IPS-15b (cell line): ENCODE measurements at regions not wholly inside any gene's neighbourhood (a gene's known extent, or its start where the extent isn't known, plus 50 kb on each side); places are given as distances from the start of the nearest gene placed in this dataset.
"Not testable (repeated sequence)": the region's sequence is repeated elsewhere in the genome, so short reads cannot be mapped to it uniquely, and the experiment has no call there.

Experiments used
- H3K27me3 ChIP-seq: one replicate; pipeline ENCODE4 v1.6.1; 2013; ENCODE audit warnings: low read length; ENCODE audit not compliant: control insufficient read depth, insufficient read depth
- H3K36me3 ChIP-seq: one replicate; pipeline ENCODE4 v1.6.1; 2013; ENCODE audit warnings: low read length; ENCODE audit not compliant: control insufficient read depth, insufficient read depth
- H3K4me1 ChIP-seq: one replicate; pipeline ENCODE4 v1.6.1; 2013; ENCODE audit warnings: mild to moderate bottlenecking, low read length; ENCODE audit not compliant: control insufficient read depth, insufficient read depth
- H3K4me3 ChIP-seq: one replicate; pipeline ENCODE4 v1.5.1; 2013; ENCODE audit warnings: low read depth, low read length
- H3K9ac ChIP-seq: one replicate; pipeline ENCODE4 v1.6.1; 2013; ENCODE audit warnings: low read depth, mild to moderate bottlenecking, low read length
- H3K9me3 ChIP-seq: one replicate; pipeline ENCODE4 v1.6.1; 2013; ENCODE audit warnings: mild to moderate bottlenecking, low read length; ENCODE audit not compliant: control insufficient read depth, insufficient read depth

DNA sequence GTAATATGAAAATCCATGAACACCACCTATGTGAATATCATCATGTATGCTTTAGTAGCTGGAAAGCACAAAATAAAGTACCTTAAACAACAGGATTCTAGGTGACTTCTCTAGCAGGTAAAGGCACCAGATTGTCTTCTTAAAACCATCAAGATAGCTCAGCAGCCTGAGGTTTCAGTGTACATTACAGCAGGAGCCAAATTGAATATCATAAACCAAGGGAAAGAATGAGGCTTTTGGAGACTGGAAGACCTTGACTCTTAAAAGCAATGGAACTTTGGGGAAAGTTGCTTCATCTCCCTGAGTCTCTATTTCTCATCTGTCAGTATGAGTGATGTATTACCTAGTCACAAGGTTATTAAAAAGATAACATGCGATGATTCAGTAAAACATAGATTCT, 429.7 kb upstream of the SPHKAP start:
- no peaks in the 10 kb centered on the region for H3K4me1 ChIP-seq
- no peak overlapping the region for H3K4me3 ChIP-seq
- no peak overlapping the region for H3K9ac ChIP-seq
- no peaks in the 10 kb centered on the region for H3K27me3 ChIP-seq
- H3K36me3 ChIP-seq: no peaks in the 10 kb centered on the region
- H3K9me3 ChIP-seq: no peaks in the 10 kb centered on the region

DNA sequence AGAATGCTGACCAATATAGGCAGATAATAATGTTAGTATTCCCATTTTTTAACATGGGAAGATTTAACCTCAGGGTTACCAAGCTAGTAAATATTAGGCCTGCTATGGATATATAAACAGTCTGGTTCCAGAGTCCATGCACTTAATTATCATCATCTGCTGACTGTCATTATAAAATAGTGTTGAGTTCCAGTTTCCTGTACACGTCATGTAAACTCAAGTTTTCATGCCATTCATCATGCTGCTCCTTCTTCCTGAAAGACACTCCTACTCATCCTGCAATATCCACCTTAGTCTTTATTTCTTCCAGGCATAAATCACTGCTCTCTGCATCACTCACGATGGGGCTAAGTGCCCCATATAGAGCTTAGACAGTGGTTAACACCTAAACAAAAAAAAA, 420.8 kb upstream of the SPHKAP start:
- Histone ChIP-seq H3K9me3 (no peaks in the 10 kb centered on the region), H3K4me3 (no peak overlapping the region), H3K9ac (no peak overlapping the region), H3K4me1 (no peaks in the 10 kb centered on the region), H3K27me3 (no peaks in the 10 kb centered on the region), H3K36me3 (no peaks in the 10 kb centered on the region)

DNA sequence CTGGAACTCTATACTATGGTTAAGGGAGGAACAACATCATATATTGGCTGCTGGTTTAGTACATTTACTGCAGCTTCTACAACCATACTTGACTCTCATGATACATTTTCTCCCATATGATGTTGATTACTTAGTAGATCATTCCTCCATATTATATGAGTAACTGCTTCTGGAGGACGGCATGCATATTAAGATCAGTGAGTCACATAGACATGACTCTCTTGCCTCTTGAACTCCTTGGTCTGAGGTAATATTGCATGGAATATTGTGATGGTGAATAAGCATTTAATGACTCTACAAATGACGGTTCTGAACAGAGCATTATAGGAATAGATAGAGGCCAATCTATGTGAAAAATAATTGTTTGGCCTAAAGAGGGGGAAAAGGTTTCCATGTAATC, 418.8 kb upstream of the SPHKAP start:
- no peaks in the 10 kb centered on the region for H3K36me3 ChIP-seq
- H3K4me1 ChIP-seq: no peaks in the 10 kb centered on the region
- H3K9ac ChIP-seq: no peak overlapping the region
- no peaks in the 10 kb centered on the region for H3K9me3 ChIP-seq
- H3K4me3 ChIP-seq: no peak overlapping the region
- no peaks in the 10 kb centered on the region for H3K27me3 ChIP-seq

DNA sequence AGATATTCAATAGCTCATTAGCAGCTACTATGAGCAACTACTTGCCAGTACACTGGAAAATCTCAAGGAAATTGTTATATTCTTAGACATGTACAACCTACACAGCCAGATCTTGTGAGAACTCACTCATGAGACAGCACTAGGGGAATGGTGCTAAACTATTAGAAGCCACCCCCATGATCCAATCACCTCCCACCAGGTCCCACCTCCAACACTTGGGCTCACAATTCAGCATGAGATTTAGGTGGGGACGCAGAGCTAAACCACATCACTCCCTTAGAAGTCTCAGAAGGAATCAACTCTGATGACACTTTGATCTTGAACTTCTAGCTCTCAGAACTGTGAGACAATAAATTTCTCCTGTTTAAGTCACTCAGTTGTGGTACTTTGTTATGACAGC, 418.3 kb upstream of the SPHKAP start:
- no peaks in the 10 kb centered on the region for H3K4me1 ChIP-seq
- H3K36me3 ChIP-seq: no peaks in the 10 kb centered on the region
- H3K9me3 ChIP-seq: no peaks in the 10 kb centered on the region
- no peaks in the 10 kb centered on the region for H3K27me3 ChIP-seq
- H3K9ac ChIP-seq: no peak overlapping the region
- H3K4me3 ChIP-seq: no peak overlapping the region

DNA sequence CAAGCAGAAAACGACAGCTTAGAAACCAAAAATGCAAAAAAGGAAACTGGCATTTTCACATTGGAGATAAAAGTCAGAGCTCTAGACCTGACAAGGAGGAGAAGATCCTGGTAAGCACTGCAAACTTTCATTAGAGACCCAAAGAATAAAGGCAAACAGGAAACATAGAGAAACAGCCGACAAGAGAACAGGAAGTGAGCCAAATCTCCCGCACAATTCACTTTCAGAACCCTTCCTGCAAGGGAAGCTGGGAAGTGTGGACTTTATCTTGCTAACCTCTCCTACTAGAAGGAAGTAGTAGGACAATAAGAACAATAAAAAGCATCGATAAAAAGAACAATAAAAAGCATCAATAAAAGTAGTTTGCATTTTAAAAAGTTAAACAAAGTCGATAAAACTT, 417.8 kb upstream of the SPHKAP start:
- Histone ChIP-seq H3K4me3 (no peak overlapping the region), H3K9ac (no peak overlapping the region), H3K27me3 (no peaks in the 10 kb centered on the region), H3K4me1 (no peaks in the 10 kb centered on the region), H3K36me3 (no peaks in the 10 kb centered on the region), H3K9me3 (no peaks in the 10 kb centered on the region)

DNA sequence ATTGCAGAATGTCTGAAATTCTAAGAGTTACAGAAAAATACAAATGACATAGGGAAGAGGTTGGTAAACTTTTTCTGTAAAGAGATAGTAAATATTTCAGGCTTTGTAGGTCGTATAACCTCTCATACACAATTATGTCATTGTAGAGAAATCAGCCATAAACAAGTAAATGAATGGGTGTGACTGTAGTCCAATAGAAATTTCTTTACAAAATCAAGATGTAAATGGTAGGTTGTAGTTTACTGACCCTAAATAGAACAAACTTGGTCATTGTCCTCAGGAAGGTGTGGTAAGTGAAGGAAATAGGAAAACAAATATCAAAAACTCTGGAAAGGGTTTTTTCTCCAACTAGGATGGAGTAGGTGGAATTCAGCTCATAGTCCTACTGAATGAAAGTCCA, 415.5 kb upstream of the SPHKAP start:
- no peaks in the 10 kb centered on the region for H3K27me3 ChIP-seq
- no peaks in the 10 kb centered on the region for H3K36me3 ChIP-seq
- H3K4me1 ChIP-seq: no peaks in the 10 kb centered on the region
- H3K9me3 ChIP-seq: no peaks in the 10 kb centered on the region
- no peak overlapping the region for H3K9ac ChIP-seq
- no peak overlapping the region for H3K4me3 ChIP-seq

DNA sequence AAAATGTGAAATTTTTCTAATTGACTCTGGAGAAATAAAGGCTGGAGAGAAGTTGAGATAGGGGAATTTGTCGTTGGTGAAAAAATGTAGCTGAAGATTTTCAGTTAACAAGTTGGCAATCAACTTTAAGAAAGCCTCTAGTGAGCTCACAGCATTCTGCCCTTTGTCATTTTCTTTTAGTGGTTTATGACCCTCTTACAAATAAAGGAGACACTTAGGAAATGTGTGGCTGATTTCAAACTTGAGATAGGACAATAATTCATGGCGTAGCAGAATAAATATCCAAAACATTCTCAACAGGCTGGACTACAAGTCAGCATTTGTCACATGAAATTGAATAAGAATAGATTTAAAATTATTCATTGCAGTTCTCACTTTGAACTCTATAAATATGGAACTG, 412.5 kb upstream of the SPHKAP start:
- no peaks in the 10 kb centered on the region for H3K27me3 ChIP-seq
- H3K9ac ChIP-seq: no peak overlapping the region
- no peaks in the 10 kb centered on the region for H3K9me3 ChIP-seq

DNA sequence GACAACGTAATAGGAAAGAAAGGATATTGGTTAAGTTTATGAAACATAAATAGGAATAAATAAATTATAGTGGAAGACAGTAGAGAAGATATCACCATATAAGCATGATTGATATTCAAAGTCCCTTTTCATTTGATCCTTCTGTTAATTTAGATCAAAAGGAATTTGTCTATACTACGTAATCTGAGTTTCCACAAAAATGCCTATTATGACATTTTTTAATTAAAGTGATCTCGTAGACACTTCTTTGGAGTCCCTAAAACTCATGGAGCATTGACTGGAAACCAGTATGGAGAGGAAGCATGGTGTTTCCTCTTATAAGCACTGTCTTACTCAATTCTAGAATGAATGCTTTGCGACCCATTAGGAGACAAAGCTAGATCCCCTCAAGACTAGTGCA, 411.4 kb upstream of the SPHKAP start:
- no peaks in the 10 kb centered on the region for H3K36me3 ChIP-seq
- no peaks in the 10 kb centered on the region for H3K27me3 ChIP-seq
- H3K4me3 ChIP-seq: no peak overlapping the region
- H3K9ac ChIP-seq: no peak overlapping the region
- H3K9me3 ChIP-seq: no peaks in the 10 kb centered on the region
- no peaks in the 10 kb centered on the region for H3K4me1 ChIP-seq

More for the DNA sequence above, 412.5 kb upstream of the SPHKAP start:
- H3K4me1 ChIP-seq: no peaks in the 10 kb centered on the region
- H3K4me3 ChIP-seq: no peak overlapping the region
- H3K36me3 ChIP-seq: no peaks in the 10 kb centered on the region

DNA sequence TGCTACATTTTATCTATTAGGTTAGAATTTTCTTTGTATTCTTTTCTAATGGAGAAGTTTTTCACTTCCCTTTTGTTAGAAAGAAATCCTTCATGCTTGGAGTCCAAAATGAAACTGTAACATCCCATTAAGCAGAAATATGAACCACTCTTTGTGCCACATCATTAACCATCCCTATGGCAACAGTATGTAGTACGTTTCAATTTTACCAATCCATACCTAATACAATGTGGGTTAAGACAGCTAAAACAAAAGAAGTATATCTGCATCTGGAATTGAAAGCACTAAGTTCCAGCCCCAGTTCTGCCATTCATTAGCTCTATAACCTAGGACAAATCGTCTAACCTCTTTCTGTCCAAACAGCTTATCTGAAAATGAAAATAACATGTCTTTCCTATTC, 409.2 kb upstream of the SPHKAP start:
- Histone ChIP-seq H3K9ac (no peak overlapping the region), H3K9me3 (no peaks in the 10 kb centered on the region), H3K27me3 (no peaks in the 10 kb centered on the region), H3K4me1 (no peaks in the 10 kb centered on the region), H3K36me3 (no peaks in the 10 kb centered on the region), H3K4me3 (no peak overlapping the region)

DNA sequence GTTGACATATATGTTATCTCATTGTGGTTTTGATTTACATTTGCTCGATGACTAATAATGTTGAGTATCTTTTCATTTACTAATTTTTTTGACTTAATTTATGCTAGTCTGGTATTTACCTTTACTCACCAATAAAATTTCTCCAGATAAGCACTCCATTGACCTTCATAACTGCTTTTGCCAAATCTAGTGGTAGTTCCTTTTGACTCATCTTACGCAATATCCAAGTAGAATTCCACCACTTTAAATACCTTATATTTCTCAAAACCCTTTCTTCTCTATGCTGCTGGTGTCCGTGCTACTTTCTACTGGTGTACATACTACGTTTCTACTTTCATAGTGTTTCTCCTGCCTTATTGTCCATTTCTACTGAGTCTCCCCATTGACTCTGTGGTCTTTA, 407.6 kb upstream of the SPHKAP start:
- H3K4me3 ChIP-seq: no peak overlapping the region
- H3K36me3 ChIP-seq: no peaks in the 10 kb centered on the region
- no peaks in the 10 kb centered on the region for H3K27me3 ChIP-seq
- H3K9me3 ChIP-seq: no peaks in the 10 kb centered on the region
- no peaks in the 10 kb centered on the region for H3K4me1 ChIP-seq
- H3K9ac ChIP-seq: no peak overlapping the region

DNA sequence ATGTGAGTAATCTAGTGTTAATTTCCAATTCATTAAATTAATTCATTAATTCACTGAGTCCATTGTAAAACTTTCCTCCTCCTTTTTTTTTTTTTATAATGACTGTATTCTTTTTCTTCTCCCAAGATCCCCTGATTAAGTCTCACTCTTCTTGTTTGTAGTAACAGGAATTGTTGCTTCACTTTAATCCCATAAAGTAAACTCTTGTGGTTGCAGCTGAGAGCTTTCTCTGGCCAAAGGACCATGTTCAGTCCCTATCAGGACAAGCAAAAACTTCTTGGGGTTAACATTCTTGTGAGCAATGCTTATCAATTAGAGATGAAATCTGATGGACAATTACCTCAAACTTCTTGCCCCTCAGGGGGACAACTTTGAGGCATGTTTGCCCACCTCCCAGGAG, 400.2 kb upstream of the SPHKAP start:
- H3K4me3 ChIP-seq: no peak overlapping the region
- no peak overlapping the region for H3K9ac ChIP-seq
- H3K9me3 ChIP-seq: no peaks in the 10 kb centered on the region
- no peaks in the 10 kb centered on the region for H3K27me3 ChIP-seq
- no peaks in the 10 kb centered on the region for H3K36me3 ChIP-seq
- H3K4me1 ChIP-seq: no peaks in the 10 kb centered on the region

DNA sequence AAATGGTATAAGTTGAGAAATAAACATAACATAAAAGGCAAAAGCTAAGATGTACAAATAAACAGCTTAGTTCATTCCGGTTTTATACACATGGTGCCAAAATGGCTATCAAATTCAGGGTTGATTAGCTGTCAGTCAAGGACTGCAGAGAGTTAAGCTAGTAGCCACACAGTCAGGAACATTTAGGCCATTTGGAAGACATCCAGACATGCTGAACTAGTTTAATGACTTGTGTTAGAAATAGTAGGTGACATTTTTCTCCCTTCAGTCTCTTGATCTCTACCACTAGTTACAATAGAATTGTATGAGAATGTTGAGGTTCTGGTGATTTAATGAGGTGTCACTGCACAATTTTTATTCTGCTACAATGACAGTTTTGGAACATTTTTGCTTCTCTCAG, 394.4 kb upstream of the SPHKAP start:
- H3K9me3 ChIP-seq: no peaks in the 10 kb centered on the region
- no peaks in the 10 kb centered on the region for H3K36me3 ChIP-seq
- no peaks in the 10 kb centered on the region for H3K4me1 ChIP-seq
- no peak overlapping the region for H3K4me3 ChIP-seq
- no peaks in the 10 kb centered on the region for H3K27me3 ChIP-seq
- no peak overlapping the region for H3K9ac ChIP-seq

DNA sequence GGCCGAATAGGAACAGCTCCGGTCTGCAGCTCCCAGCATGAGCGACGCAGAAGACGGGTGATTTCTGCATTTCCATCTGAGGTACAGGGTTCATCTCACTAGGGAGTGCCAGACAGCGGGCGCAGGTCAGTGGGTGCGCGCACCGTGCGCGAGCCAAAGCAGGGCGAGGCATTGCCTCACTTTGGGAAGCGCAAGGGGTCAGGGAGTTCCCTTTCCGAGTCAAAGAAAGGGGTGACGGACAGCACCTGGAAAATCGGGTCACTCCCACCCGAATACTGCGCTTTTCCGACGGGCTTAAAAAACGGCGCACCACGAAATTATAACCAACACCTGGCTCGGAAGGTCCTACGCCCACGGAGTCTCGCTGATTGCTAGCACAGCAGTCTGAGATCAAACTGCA, 386.8 kb upstream of the SPHKAP start:
- not testable (repeated sequence) for H3K36me3 ChIP-seq, H3K9ac ChIP-seq, H3K4me1 ChIP-seq, H3K9me3 ChIP-seq, H3K27me3 ChIP-seq
- H3K4me3 ChIP-seq: peak overlapping the region; percentile 8
